ENCODE measurements at regions not wholly inside any gene's neighbourhood (a gene's known extent, or its start where the extent isn't known, plus 50 kb on each side); places are given as distances from the start of the nearest gene placed in this dataset.

DNA sequence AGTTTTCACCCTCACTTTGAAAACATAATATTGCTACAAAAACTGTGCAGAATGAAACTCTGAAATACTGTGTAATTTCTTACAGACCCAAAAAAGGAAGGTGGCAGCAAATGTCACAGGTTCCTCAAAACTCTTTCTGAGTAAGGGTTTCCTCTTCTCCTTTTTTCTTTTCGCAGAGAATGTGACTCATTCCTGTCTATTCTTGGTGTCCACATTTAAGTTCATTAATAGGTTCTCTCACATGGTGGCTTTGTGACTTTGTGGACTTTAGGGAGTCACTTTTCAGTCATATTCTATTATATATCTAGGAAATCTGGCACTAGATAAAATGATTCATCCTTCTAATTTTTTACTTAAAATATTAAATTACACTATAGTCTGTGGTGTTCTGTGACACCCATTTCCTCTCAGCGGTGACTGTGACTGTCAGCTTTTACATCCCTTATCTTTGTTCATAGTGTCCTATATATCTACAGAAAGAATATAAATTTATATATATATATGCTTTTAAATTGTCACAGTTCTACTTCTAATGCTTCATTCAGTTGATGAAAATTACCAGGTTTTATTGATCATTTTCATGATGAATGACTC lies 126.8 kb upstream of the HCRTR2 start:
- Histone ChIP-seq H3K79me2 (ENCODE audit: insufficient read depth, low read length) (no peaks in the 10 kb centered on the region), H2AFZ (ENCODE audit: low read depth, low read length) (no peak overlapping the region), H3K4me3 (ENCODE audit: low read depth in 1 of 2, low read length in 2 of 2) (no peak overlapping the region), H3K27ac (ENCODE audit: low read length) (no peak overlapping the region), H3K9me3 (ENCODE audit: insufficient read depth, low read length, severe bottlenecking) (no peaks in the 10 kb centered on the region), H3K9ac (ENCODE audit: low read depth, low read length) (no peak overlapping the region), H3K36me3 (ENCODE audit: insufficient read depth, low read length) (no peaks in the 10 kb centered on the region), H3K4me1 (ENCODE audit: insufficient read depth, low read length) (no peaks in the 10 kb centered on the region), H3K27me3 (ENCODE audit: insufficient read depth, low read length, poor library complexity) (no peaks in the 10 kb centered on the region), H4K20me1 (ENCODE audit: insufficient read depth, low read length) (no peaks in the 10 kb centered on the region), H3K4me2 (ENCODE audit: insufficient read depth, low read length) (no peak overlapping the region)
- no peak for TF ChIP-seq EZH2 (IDR thresholded peaks at IDR 0.05; ENCODE audit: borderline replicate concordance, low read depth, low read length, severe bottlenecking)
- TF ChIP-seq, protein P1, sequence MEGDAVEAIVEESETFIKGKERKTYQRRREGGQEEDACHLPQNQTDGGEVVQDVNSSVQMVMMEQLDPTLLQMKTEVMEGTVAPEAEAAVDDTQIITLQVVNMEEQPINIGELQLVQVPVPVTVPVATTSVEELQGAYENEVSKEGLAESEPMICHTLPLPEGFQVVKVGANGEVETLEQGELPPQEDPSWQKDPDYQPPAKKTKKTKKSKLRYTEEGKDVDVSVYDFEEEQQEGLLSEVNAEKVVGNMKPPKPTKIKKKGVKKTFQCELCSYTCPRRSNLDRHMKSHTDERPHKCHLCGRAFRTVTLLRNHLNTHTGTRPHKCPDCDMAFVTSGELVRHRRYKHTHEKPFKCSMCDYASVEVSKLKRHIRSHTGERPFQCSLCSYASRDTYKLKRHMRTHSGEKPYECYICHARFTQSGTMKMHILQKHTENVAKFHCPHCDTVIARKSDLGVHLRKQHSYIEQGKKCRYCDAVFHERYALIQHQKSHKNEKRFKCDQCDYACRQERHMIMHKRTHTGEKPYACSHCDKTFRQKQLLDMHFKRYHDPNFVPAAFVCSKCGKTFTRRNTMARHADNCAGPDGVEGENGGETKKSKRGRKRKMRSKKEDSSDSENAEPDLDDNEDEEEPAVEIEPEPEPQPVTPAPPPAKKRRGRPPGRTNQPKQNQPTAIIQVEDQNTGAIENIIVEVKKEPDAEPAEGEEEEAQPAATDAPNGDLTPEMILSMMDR (IDR thresholded peaks at IDR 0.05; ENCODE audit: borderline replicate concordance, extremely low read depth, low read length, poor library complexity, severe bottlenecking): no peak
- ATAC-seq (ENCODE audit: insufficient read depth, low read depth) (no peak), DNase-seq (no peak)

DNA sequence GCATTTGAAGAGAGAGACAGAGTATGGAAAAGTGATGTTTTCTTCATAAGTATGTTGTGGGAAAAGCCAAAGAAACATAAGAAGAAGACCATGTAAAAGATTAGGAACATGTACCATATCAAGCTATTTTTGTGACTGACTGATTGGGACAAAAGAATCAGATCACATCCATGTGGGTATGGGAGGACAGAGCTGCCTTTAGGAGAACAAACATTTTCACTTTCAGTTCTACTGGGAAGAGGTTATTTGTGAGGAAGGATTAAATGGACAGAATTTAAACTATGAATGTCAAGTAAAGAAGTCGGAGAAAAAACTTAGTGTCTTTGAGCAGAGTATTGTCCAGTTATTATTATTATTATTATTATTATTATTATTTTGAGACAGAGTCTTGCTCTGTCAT lies 124.4 kb upstream of the HCRTR2 start:
- H3K4me2 ChIP-seq (ENCODE audit: insufficient read depth, low read length): no peak overlapping the region
- no peaks in the 10 kb centered on the region for H3K79me2 ChIP-seq (ENCODE audit: insufficient read depth, low read length)
- no peak overlapping the region for H3K4me3 ChIP-seq (ENCODE audit: low read depth in 1 of 2, low read length in 2 of 2)
- no peak overlapping the region for H3K27ac ChIP-seq (ENCODE audit: low read length)
- ATAC-seq (ENCODE audit: insufficient read depth, low read depth) (no peak), DNase-seq (no peak)
- H3K9me3 ChIP-seq (ENCODE audit: insufficient read depth, low read length, severe bottlenecking): no peaks in the 10 kb centered on the region
- H3K36me3 ChIP-seq (ENCODE audit: insufficient read depth, low read length): no peaks in the 10 kb centered on the region
- H3K9ac ChIP-seq (ENCODE audit: low read depth, low read length): no peak overlapping the region
- H4K20me1 ChIP-seq (ENCODE audit: insufficient read depth, low read length): no peaks in the 10 kb centered on the region
- TF ChIP-seq EZH2 (IDR thresholded peaks at IDR 0.05; ENCODE audit: borderline replicate concordance, low read depth, low read length, severe bottlenecking): no peak
- TF ChIP-seq, protein P1 (IDR thresholded peaks at IDR 0.05; ENCODE audit: borderline replicate concordance, extremely low read depth, low read length, poor library complexity, severe bottlenecking): no peak
- H3K27me3 ChIP-seq (ENCODE audit: insufficient read depth, low read length, poor library complexity): no peaks in the 10 kb centered on the region
- H2AFZ ChIP-seq (ENCODE audit: low read depth, low read length): no peak overlapping the region
- no peaks in the 10 kb centered on the region for H3K4me1 ChIP-seq (ENCODE audit: insufficient read depth, low read length)

DNA sequence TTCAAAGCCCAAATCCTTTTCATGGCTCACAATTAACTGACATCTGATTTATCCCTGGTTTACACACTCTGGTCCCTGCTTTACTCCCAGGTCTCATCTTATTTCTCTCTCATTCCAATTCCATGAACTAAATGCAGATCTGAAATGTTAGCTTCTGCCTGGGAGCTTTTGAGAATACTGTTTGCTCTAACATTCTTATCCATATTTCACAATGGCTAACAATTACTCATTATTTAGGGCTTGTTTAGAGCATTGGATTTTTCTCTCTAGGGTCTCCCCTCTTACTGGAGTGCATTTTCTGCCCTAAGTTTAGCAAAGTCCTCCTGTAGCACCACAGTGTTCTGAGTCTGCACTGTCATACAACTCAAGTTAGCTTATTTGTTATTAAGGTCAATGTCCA lies 121.5 kb upstream of the HCRTR2 start:
- Histone ChIP-seq H2AFZ (ENCODE audit: low read depth, low read length) (no peak overlapping the region; the same call in 1 of the 2 replicates), H3K4me2 (ENCODE audit: insufficient read depth, low read length) (no peak overlapping the region), H3K79me2 (ENCODE audit: insufficient read depth, low read length) (no peaks in the 10 kb centered on the region), H3K36me3 (ENCODE audit: insufficient read depth, low read length) (no peaks in the 10 kb centered on the region), H3K4me3 (ENCODE audit: low read depth in 1 of 2, low read length in 2 of 2) (no peak overlapping the region), H3K9ac (ENCODE audit: low read depth, low read length) (no peak overlapping the region), H3K27ac (ENCODE audit: low read length) (no peak overlapping the region), H4K20me1 (ENCODE audit: insufficient read depth, low read length) (no peaks in the 10 kb centered on the region), H3K27me3 (ENCODE audit: insufficient read depth, low read length, poor library complexity) (no peaks in the 10 kb centered on the region), H3K9me3 (ENCODE audit: insufficient read depth, low read length, severe bottlenecking) (no peaks in the 10 kb centered on the region), H3K4me1 (ENCODE audit: insufficient read depth, low read length) (no peaks in the 10 kb centered on the region)
- no peak for TF ChIP-seq EZH2 (IDR thresholded peaks at IDR 0.05; ENCODE audit: borderline replicate concordance, low read depth, low read length, severe bottlenecking)
- TF ChIP-seq, protein P1 (IDR thresholded peaks at IDR 0.05; ENCODE audit: borderline replicate concordance, extremely low read depth, low read length, poor library complexity, severe bottlenecking): no peak
- no peak for ATAC-seq (ENCODE audit: insufficient read depth, low read depth)
- no peak for DNase-seq

All from DND-41 (cell line).